ENCODE measurements at regions not wholly inside any gene's neighbourhood (a gene's known extent, or its start where the extent isn't known, plus 50 kb on each side); places are given as distances from the start of the nearest gene placed in this dataset.

DNA sequence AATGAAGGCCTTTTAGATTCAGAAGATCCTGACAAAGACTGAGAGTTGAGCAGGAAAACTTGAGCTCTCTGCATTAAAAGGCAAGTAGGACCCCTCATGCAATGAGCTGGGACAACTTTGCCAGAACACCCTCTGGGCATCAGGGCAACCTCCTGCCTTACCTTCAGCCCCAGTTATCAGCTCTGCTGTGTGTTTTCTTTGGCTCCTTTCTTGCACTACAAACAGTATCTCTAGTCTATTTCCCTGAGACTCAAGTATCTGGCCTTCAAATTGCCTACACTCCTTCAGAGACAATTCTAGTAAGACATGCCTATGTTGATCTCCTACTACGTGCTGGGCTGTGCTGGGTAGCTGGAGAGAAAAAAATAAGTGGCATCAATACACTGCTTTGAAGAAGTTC lies 192.2 kb downstream of the MID1IP1 start:
- TF ChIP-seq, protein P1, sequence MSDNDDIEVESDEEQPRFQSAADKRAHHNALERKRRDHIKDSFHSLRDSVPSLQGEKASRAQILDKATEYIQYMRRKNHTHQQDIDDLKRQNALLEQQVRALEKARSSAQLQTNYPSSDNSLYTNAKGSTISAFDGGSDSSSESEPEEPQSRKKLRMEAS (IDR thresholded peaks at IDR 0.05) = no peak
- no peak for TF ChIP-seq CEBPB (IDR thresholded peaks at IDR 0.05)
- TF ChIP-seq, protein P2, sequence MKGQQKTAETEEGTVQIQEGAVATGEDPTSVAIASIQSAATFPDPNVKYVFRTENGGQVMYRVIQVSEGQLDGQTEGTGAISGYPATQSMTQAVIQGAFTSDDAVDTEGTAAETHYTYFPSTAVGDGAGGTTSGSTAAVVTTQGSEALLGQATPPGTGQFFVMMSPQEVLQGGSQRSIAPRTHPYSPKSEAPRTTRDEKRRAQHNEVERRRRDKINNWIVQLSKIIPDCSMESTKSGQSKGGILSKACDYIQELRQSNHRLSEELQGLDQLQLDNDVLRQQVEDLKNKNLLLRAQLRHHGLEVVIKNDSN (IDR thresholded peaks at IDR 0.05) = no peak
- no peak for TF ChIP-seq FOXM1 (IDR thresholded peaks at IDR 0.05; ENCODE audit: borderline replicate concordance, low read depth)
- TF ChIP-seq TEAD4 (IDR thresholded peaks at IDR 0.05) = no peak
- no peak for TF ChIP-seq CREB1 (IDR thresholded peaks at IDR 0.05; ENCODE audit: low read depth)
- no peak for TF ChIP-seq TCF12 (IDR thresholded peaks at IDR 0.05; ENCODE audit: low read depth)
- TF ChIP-seq, protein P3, sequence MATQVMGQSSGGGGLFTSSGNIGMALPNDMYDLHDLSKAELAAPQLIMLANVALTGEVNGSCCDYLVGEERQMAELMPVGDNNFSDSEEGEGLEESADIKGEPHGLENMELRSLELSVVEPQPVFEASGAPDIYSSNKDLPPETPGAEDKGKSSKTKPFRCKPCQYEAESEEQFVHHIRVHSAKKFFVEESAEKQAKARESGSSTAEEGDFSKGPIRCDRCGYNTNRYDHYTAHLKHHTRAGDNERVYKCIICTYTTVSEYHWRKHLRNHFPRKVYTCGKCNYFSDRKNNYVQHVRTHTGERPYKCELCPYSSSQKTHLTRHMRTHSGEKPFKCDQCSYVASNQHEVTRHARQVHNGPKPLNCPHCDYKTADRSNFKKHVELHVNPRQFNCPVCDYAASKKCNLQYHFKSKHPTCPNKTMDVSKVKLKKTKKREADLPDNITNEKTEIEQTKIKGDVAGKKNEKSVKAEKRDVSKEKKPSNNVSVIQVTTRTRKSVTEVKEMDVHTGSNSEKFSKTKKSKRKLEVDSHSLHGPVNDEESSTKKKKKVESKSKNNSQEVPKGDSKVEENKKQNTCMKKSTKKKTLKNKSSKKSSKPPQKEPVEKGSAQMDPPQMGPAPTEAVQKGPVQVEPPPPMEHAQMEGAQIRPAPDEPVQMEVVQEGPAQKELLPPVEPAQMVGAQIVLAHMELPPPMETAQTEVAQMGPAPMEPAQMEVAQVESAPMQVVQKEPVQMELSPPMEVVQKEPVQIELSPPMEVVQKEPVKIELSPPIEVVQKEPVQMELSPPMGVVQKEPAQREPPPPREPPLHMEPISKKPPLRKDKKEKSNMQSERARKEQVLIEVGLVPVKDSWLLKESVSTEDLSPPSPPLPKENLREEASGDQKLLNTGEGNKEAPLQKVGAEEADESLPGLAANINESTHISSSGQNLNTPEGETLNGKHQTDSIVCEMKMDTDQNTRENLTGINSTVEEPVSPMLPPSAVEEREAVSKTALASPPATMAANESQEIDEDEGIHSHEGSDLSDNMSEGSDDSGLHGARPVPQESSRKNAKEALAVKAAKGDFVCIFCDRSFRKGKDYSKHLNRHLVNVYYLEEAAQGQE (IDR thresholded peaks at IDR 0.05; ENCODE audit: low read depth) = no peak
- TF ChIP-seq TAF1 (IDR thresholded peaks at IDR 0.05; ENCODE audit: low read depth) = no peak
- no peak for TF ChIP-seq EP300 (IDR thresholded peaks at IDR 0.05; ENCODE audit: borderline replicate concordance)

All from Ishikawa (cell line).